Endothelial cell of umbilical vein (primary cell): ENCODE measurements at regions not wholly inside any gene's neighbourhood (a gene's known extent, or its start where the extent isn't known, plus 50 kb on each side); places are given as distances from the start of the nearest gene placed in this dataset.

Source experiments
- BruUV-seq: library from RNA; stranded (reverse); fragments of 400-500 nt; replicated peaks from 2 replicates; lab custom pipeline; 2021; lab: Mats Ljungman, UMichigan
- CTCF ChIA-PET: fragments of 300-600, 350-600 bp; sonication (Branson Sonifier 250); formaldehyde crosslinking; loops from one replicate; lab custom pipeline; 2021; ENCODE audit warnings: antibody characterized with exemption, inconsistent platforms; lab: Charles Lee
- POLR2A ChIA-PET: fragments of 300-600, 350-600 bp; sonication (Branson Sonifier 250); formaldehyde crosslinking; loops from one replicate; lab custom pipeline; 2021; ENCODE audit warnings: antibody characterized with exemption, inconsistent platforms; lab: Charles Lee
- DNase-seq: peaks from one replicate; pipeline ENCODE4 v3.0.0-alpha.2; 2011; ENCODE audit warnings: low read depth, low spot score
- FAIRE-seq: peaks from 2 replicates; lab custom pipeline; 2011; peaks lifted over from hg19 to GRCh38; lab: Jason Lieb, UNC
- H2AFZ ChIP-seq: 2 replicates; pipeline ENCODE4 v1.6.0; 2012; ENCODE audit warnings: low read depth, low read length, control low read depth, inconsistent platforms
- H3K27ac ChIP-seq: 2 replicates; pipeline ENCODE4 v1.5.1; 2011; ENCODE audit warnings: low read depth, mild to moderate bottlenecking, control low read depth, low read length, moderate library complexity; ENCODE audit not compliant: insufficient read depth
- H3K27me3 ChIP-seq, 2 experiments: 2 replicates each; pipeline versions ENCODE4 v1.6.0 to v1.6.1; 2011; ENCODE audit warnings: low read length in 2 of 2, mixed read lengths in 1 of 2; ENCODE audit not compliant: control insufficient read depth in 2 of 2, insufficient read depth in 2 of 2
- H3K36me3 ChIP-seq, 2 experiments: 2 replicates in 1 of 2; 3 replicates in 1 of 2; pipeline ENCODE4 v1.5.1; 2011; ENCODE audit warnings: low read length in 2 of 2, mild to moderate bottlenecking in 1 of 2, moderate library complexity in 1 of 2; ENCODE audit not compliant: control insufficient read depth in 2 of 2, insufficient read depth in 2 of 2; ENCODE audit errors: extremely low read depth in 1 of 2
- H3K4me1 ChIP-seq: 3 replicates; pipeline ENCODE4 v1.5.1; 2011; ENCODE audit warnings: mild to moderate bottlenecking, low read length; ENCODE audit not compliant: control insufficient read depth, insufficient read depth; ENCODE audit errors: extremely low read depth
- H3K4me2 ChIP-seq: 2 replicates; pipeline ENCODE4 v1.6.1; 2011; ENCODE audit warnings: low read length, control low read depth, mixed read lengths; ENCODE audit not compliant: insufficient read depth
- H3K4me3 ChIP-seq, 3 experiments: fragments of 200-600 bp in 1 of 3; sonication (generic), shearing (Covaris generic) in 1 of 3; replicated peaks in 1 of 3; 2 replicates each; pipeline ENCODE4 v1.5.1; 2011 to 2016; ENCODE audit warnings: control low read depth in 3 of 3, low read length in 3 of 3, mild to moderate bottlenecking in 2 of 3, inconsistent platforms in 1 of 3, low read depth in 1 of 3, moderate library complexity in 1 of 3; ENCODE audit not compliant: insufficient read depth in 1 of 3
- H3K79me2 ChIP-seq: 2 replicates; pipeline ENCODE4 v1.6.0; 2012; ENCODE audit warnings: low read length, inconsistent platforms; ENCODE audit not compliant: control insufficient read depth, insufficient read depth
- H3K9ac ChIP-seq: replicated peaks from 2 replicates; pipeline ENCODE3; 2011; ENCODE audit warnings: low read length, control low read depth; ENCODE audit not compliant: insufficient read depth; ENCODE audit errors: extremely low read depth
- H3K9me1 ChIP-seq: replicated peaks from 3 replicates; pipeline ENCODE4 v1.6.0; 2011; ENCODE audit warnings: mild to moderate bottlenecking, low read length; ENCODE audit not compliant: control insufficient read depth, insufficient read depth; ENCODE audit errors: extremely low read depth
- H3K9me3 ChIP-seq: replicated peaks from 2 replicates; pipeline ENCODE4 v1.5.1; 2012; ENCODE audit warnings: low read length, inconsistent platforms; ENCODE audit not compliant: control insufficient read depth, insufficient read depth
- H4K20me1 ChIP-seq: replicated peaks from 2 replicates; pipeline ENCODE3; 2011; ENCODE audit warnings: mild to moderate bottlenecking, low read length; ENCODE audit not compliant: control insufficient read depth, insufficient read depth; ENCODE audit errors: extremely low read depth
- EZH2 ChIP-seq: IDR thresholded peaks from 2 replicates; pipeline ENCODE4 v1.6.1; 2012; ENCODE audit warnings: borderline replicate concordance, low read depth, mild to moderate bottlenecking, moderate library complexity, low read length, inconsistent platforms; ENCODE audit not compliant: severe bottlenecking
- FOS ChIP-seq: IDR thresholded peaks from 2 replicates; pipeline ENCODE4 v1.6.1; 2011; ENCODE audit warnings: mild to moderate bottlenecking, low read length, moderate library complexity, borderline replicate concordance; ENCODE audit not compliant: insufficient read depth
- JUN ChIP-seq: IDR thresholded peaks from 2 replicates; pipeline ENCODE4 v1.6.1; 2011; ENCODE audit warnings: borderline replicate concordance, low read depth; ENCODE audit not compliant: insufficient read length, insufficient read depth
- POLR2A ChIP-seq: IDR thresholded peaks from 2 replicates; pipeline ENCODE4 v1.6.1; 2012; ENCODE audit warnings: low read depth, mild to moderate bottlenecking, control low read depth, low read length
- dilution Hi-C: fragments of 300-500 bp; cut with MboI; formaldehyde crosslinking; loops from one replicate; pipeline ENCODE4 v1.15.0; 2019; ENCODE audit warnings: low sequenced_read_pairs; ENCODE audit not compliant: extremely low pct_ligation_motif_present
- intact Hi-C: fragments of 100-400 bp; cut with micrococcal nuclease; formaldehyde crosslinking; loops from one replicate; pipeline ENCODE4 v1.10.0; 2022
- TF ChIP-seq, protein P1 (sequence below): IDR thresholded peaks from 2 replicates; pipeline ENCODE4 v1.6.1; 2011; ENCODE audit not compliant: insufficient read depth, insufficient read length
- TF ChIP-seq, protein P2 (sequence below), 2 donors: IDR thresholded peaks; 1 replicate in 1 of 2; 2 replicates in 1 of 2; pipeline ENCODE4 v1.5.1; 2011; ENCODE audit warnings: low read length in 2 of 2, mild to moderate bottlenecking in 2 of 2, moderate library complexity in 2 of 2, control low read depth in 1 of 2, inconsistent platforms in 1 of 2, low read depth in 1 of 2; ENCODE audit not compliant: insufficient read depth in 1 of 2; ENCODE audit errors: extremely low read depth in 1 of 2

GRCh38 chr13:42379241-42379640 is 107.3 kb downstream of the AKAP11 start:
- DNase-seq (no peak), FAIRE-seq (no peak)
- H4K20me1 ChIP-seq, result no peaks in the 10 kb centered on the region
- ChIA-PET CTCF (no interaction called here), POLR2A (no interaction called here)
- H3K4me3 ChIP-seq, result no peak overlapping the region
- dilution Hi-C loops (no loop called here), intact Hi-C loops (no loop called here)
- no peaks in the 10 kb centered on the region for H3K36me3 ChIP-seq
- no peak overlapping the region for H3K4me2 ChIP-seq
- H3K9me3 ChIP-seq, result no peaks in the 10 kb centered on the region
- H3K27ac ChIP-seq, result no peak overlapping the region
- H3K4me1 ChIP-seq, result no peaks in the 10 kb centered on the region
- no TSS peak for BruUV-seq
- no peaks in the 10 kb centered on the region for H3K9me1 ChIP-seq
- no peak for TF ChIP-seq POLR2A
- TF ChIP-seq FOS, result no peak
- TF ChIP-seq, protein P1, sequence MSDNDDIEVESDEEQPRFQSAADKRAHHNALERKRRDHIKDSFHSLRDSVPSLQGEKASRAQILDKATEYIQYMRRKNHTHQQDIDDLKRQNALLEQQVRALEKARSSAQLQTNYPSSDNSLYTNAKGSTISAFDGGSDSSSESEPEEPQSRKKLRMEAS, result no peak
- TF ChIP-seq, protein P2, sequence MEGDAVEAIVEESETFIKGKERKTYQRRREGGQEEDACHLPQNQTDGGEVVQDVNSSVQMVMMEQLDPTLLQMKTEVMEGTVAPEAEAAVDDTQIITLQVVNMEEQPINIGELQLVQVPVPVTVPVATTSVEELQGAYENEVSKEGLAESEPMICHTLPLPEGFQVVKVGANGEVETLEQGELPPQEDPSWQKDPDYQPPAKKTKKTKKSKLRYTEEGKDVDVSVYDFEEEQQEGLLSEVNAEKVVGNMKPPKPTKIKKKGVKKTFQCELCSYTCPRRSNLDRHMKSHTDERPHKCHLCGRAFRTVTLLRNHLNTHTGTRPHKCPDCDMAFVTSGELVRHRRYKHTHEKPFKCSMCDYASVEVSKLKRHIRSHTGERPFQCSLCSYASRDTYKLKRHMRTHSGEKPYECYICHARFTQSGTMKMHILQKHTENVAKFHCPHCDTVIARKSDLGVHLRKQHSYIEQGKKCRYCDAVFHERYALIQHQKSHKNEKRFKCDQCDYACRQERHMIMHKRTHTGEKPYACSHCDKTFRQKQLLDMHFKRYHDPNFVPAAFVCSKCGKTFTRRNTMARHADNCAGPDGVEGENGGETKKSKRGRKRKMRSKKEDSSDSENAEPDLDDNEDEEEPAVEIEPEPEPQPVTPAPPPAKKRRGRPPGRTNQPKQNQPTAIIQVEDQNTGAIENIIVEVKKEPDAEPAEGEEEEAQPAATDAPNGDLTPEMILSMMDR (IDR thresholded peaks at IDR 0.05; ENCODE audit: extremely low read depth in 1 of 2, insufficient read depth in 1 of 2, low read depth in 1 of 2, low read length in 2 of 2), result no peak
- TF ChIP-seq JUN, result no peak
- TF ChIP-seq EZH2, result no peak
- peaks cover 0 to 6% of the 10 kb centered on the region in 2 experiments for H3K27me3 ChIP-seq
- no peaks in the 10 kb centered on the region for H3K79me2 ChIP-seq
- no peak overlapping the region for H3K9ac ChIP-seq
- H2AFZ ChIP-seq, result no peak overlapping the region
